Upper lobe of right lung (tissue), 1 donor: ENCODE measurements at regions not wholly inside any gene's neighbourhood (a gene's known extent, or its start where the extent isn't known, plus 50 kb on each side); places are given as distances from the start of the nearest gene placed in this dataset.

ENCODE experiments used
- ATAC-seq: fragments of 200-7000 bp; cut with Tn5 transposase; one replicate; pipeline ENCODE4 v1.9.1; 2020; ENCODE audit warnings: mild to moderate bottlenecking, moderate library complexity
- DNase-seq: peaks from one replicate; pipeline ENCODE4 v3.0.0-alpha.2; 2020
- H3K27ac ChIP-seq: fragments of 200-600 bp; one replicate; pipeline ENCODE4 v1.8.0; 2022
- H3K27me3 ChIP-seq: fragments of 200-600 bp; one replicate; pipeline ENCODE4 v1.8.0; 2022; ENCODE audit warnings: mild to moderate bottlenecking
- H3K36me3 ChIP-seq: fragments of 200-600 bp; one replicate; pipeline ENCODE4 v1.8.0; 2022
- H3K4me1 ChIP-seq: fragments of 200-600 bp; one replicate; pipeline ENCODE4 v1.8.0; 2022
- H3K4me3 ChIP-seq: fragments of 200-600 bp; one replicate; pipeline ENCODE4 v1.8.0; 2022; ENCODE audit warnings: mild to moderate bottlenecking
- H3K9me3 ChIP-seq: fragments of 200-600 bp; one replicate; pipeline ENCODE4 v1.8.0; 2022
- intact Hi-C: fragments of 100-400 bp; cut with DNase I; formaldehyde crosslinking; loops from one replicate; pipeline ENCODE4 v1.11.0; 2022
- TF ChIP-seq, protein P1 (sequence below): fragments of 200-600 bp; IDR thresholded peaks from one replicate; pipeline ENCODE4 v1.8.0; 2022; ENCODE audit warnings: antibody characterized with exemption
- donor health status: DM: no; HTN: yes; CAD: no; lungs with severe emphysema.

DNA sequence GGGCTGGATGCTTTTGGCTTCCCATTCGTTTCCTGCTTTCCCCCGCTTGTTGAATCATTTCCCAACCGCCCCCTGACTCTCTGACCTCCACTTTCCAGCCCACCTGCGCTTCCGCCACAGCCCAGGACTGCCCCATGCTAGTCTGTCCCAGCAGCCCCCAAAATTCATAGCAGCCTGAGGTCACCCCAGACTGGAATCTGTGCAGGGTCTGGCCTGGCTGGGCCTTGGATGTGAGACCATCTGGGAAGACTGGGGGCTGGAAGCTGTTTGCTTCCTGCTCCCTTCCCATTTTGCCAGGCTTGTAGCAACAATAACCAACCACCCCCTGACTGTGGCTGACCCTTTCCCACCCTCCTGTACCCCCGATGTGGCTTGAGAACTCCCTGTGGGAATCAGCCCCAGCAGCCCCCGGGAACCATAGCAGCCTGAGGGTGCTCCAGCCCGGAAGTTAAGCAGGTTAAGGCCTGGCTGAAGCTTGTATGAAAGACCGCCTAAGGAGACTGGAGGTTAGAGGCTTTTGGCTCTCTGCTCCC is 2290.8 kb downstream of the TP53TG3F start:
- no peak for ATAC-seq
- DNase-seq = no peak
- Histone ChIP-seq H3K4me3 (no peak overlapping the region), H3K9me3 (no peaks in the 10 kb centered on the region), H3K27ac (no peak overlapping the region), H3K36me3 (no peaks in the 10 kb centered on the region), H3K4me1 (no peaks in the 10 kb centered on the region), H3K27me3 (no peaks in the 10 kb centered on the region)
- TF ChIP-seq, protein P1, sequence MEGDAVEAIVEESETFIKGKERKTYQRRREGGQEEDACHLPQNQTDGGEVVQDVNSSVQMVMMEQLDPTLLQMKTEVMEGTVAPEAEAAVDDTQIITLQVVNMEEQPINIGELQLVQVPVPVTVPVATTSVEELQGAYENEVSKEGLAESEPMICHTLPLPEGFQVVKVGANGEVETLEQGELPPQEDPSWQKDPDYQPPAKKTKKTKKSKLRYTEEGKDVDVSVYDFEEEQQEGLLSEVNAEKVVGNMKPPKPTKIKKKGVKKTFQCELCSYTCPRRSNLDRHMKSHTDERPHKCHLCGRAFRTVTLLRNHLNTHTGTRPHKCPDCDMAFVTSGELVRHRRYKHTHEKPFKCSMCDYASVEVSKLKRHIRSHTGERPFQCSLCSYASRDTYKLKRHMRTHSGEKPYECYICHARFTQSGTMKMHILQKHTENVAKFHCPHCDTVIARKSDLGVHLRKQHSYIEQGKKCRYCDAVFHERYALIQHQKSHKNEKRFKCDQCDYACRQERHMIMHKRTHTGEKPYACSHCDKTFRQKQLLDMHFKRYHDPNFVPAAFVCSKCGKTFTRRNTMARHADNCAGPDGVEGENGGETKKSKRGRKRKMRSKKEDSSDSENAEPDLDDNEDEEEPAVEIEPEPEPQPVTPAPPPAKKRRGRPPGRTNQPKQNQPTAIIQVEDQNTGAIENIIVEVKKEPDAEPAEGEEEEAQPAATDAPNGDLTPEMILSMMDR = no peak
- intact Hi-C loops = no loop called here

DNA sequence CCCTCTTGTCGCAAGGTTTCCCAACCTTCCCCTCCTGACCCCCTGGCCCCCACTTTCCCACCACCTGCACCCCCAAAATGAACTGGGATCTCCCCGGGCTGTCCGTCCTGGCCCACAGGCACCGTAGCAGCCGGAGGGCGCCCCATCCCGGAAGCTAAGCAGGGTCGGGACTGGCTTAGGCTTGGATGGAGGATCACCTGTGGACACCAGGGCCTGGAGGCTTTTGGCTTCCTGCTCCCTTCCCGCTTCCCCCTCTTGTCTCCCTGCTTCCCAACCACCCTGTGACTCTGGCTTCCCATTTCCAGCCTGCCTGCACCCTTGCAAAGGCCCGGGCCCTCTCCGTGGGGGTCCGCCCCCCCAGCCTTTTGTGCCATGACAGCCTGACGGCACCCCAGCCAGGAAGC is 2291.3 kb downstream of the TP53TG3F start:
- DNase-seq (no peak), ATAC-seq (no peak)
- no peak overlapping the region for H3K4me3 ChIP-seq
- H3K36me3 ChIP-seq = no peaks in the 10 kb centered on the region
- TF ChIP-seq, protein P1 = no peak
- no peaks in the 10 kb centered on the region for H3K4me1 ChIP-seq
- no peaks in the 10 kb centered on the region for H3K9me3 ChIP-seq
- intact Hi-C loops = no loop called here
- no peaks in the 10 kb centered on the region for H3K27me3 ChIP-seq
- no peak overlapping the region for H3K27ac ChIP-seq

DNA sequence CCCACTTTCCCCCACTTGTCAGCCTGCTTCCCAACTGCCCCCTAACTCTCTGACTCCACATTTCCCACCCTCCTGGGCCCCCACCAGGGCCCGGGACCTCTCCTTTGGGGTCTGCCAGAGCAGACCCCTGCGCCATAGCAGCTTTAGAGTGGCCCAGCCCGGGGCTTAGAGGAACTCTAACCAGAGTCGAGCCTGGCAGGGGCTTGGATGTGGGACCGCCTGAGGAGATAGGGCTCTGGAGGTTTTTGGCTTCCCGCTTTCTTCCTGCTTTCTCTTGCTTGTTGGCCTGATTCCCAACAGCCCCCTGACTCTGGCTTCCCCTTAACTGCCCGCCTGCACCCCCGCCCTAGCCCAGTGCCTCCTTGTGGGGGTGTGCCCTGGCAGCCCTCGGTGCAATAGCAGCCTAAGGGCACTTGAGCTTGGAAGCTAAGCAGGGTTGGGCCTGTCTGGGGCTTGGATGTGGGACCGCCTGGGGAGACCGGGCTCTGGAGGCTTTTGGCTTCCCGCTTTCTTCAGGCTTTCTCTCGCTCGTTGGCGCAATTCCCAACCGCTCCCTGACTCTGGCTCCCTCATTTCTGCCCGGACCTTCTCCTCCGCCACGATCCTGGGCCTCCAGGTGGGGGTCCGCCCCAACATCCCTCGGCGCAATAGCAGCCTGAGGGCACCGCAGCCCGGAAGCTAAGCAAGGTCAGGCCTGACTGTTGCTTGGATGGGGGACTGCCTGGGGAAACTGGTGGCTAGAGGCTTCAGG is 2292.0 kb downstream of the TP53TG3F start:
- H3K27ac ChIP-seq = no peak overlapping the region
- TF ChIP-seq, protein P1 = no peak
- DNase-seq = no peak
- intact Hi-C loops = no loop called here
- no peaks in the 10 kb centered on the region for H3K4me1 ChIP-seq
- no peak for ATAC-seq
- no peaks in the 10 kb centered on the region for H3K27me3 ChIP-seq
- no peak overlapping the region for H3K4me3 ChIP-seq
- H3K9me3 ChIP-seq = no peaks in the 10 kb centered on the region
- H3K36me3 ChIP-seq = no peaks in the 10 kb centered on the region

DNA sequence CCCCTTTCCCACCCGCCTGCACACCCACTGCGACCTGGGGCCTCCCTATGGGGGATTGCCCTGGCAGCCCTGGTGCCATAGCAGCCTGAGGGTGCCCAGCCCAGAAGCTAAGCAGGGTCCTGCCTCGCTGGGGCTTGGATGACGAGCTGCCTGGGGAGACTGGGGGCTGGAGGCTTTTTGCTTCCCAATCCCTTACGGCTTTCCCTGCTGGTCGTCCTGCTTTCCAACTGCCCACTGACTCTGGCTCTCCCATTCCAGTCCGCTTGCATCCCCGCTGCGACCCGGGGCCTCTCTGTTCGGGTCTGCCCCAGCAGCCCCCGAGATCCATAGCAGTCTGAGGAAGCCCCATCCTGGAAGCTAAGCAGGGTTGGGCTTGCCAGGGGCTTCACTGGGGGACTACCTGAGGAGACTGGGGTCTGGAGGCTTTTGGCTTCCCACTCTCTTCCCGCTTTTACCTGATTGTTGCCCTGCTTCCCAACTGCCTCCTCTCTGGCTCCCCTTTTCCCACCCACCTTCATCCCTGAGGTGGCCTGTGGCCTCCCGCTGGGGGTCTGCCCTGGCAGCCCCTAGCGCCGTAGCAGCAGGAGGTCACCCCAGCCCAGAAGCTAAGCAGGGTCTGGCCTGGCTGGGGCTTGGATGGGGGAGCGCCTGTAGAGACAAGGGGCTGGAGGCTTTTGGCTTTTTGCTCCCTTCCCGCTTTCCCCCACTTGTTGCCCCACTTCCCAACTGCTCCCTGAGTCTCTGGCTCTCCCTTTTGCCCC is 2292.8 kb downstream of the TP53TG3F start:
- intact Hi-C loops = no loop called here
- Histone ChIP-seq H3K36me3 (no peaks in the 10 kb centered on the region), H3K27ac (no peak overlapping the region), H3K27me3 (no peaks in the 10 kb centered on the region), H3K4me3 (no peak overlapping the region), H3K9me3 (no peaks in the 10 kb centered on the region), H3K4me1 (no peaks in the 10 kb centered on the region)
- ATAC-seq = no peak
- DNase-seq = no peak
- TF ChIP-seq, protein P1 = no peak

DNA sequence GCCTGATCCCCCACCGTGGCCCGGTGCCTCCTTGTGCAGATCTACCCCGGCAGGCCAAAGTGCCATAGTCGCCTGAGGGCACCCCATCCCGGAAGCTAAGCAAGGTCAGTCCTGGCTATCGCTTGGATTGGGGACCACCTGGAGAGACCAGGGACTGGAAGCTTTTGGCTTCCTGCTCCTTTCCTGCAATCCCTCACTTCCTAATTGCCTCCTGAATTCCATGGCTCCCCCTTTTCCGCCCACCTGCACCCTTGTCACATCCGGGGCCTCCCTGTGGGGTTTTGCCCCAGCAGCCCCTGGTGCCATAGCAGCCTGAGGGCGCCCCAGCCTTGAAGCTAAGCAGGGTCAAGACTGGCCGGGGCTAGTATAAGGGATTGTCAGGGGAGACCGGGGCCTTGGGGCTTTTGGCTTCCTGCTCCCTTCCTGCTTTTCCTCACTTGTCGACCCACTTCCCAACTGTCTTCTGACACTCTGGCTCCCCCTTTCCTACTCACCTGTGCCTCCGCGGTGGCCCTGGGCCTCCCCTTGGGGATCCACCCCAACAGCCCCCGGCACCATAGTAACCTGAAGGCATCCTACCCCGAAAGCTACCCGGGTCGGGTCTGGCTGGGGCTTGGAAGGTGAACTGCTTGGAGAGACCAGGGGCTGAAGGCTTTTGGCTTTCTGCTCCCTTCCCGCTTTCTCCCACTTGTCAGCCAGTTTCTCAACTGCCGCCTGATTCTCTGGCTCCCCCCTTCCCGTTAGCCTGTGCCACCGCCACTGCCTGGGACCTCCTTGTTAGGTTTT is 2293.6 kb downstream of the TP53TG3F start:
- no peaks in the 10 kb centered on the region for H3K27me3 ChIP-seq

More for the DNA sequence above, 2293.6 kb downstream of the TP53TG3F start:
- ATAC-seq (no peak), DNase-seq (no peak)
- no peaks in the 10 kb centered on the region for H3K36me3 ChIP-seq
- H3K4me3 ChIP-seq = no peak overlapping the region
- no peaks in the 10 kb centered on the region for H3K4me1 ChIP-seq
- H3K9me3 ChIP-seq = peaks cover 4% of the 10 kb centered on the region
- intact Hi-C loops = no loop called here
- TF ChIP-seq, protein P1 = no peak
- H3K27ac ChIP-seq = no peak overlapping the region
